ENCODE measurements at regions not wholly inside any gene's neighbourhood (a gene's known extent, or its start where the extent isn't known, plus 50 kb on each side); places are given as distances from the start of the nearest gene placed in this dataset.

- Histone ChIP-seq H3K18ac (ENCODE audit: extremely low read depth, low read length) (no peak overlapping the region), H3K23ac (ENCODE audit: insufficient read length) (no peak overlapping the region), H3K36me3 (ENCODE audit: control insufficient read depth in 2 of 4, insufficient read depth in 4 of 4, low read length in 3 of 4) (peaks cover 2 to 17% (median 5%) of the 10 kb centered on the region in 4 experiments; a peak in 5 of 8 replicates), H3K27ac (ENCODE audit: low read depth, low read length) (no peak overlapping the region), H3K9ac (replicated peaks in 1 of 4; ENCODE audit: extremely low read depth in 1 of 4, low read depth in 3 of 4, low read length in 3 of 4) (no peak overlapping the region), H2BK12ac (ENCODE audit: low read depth, low read length) (no peak overlapping the region), H3K56ac (replicated peaks; ENCODE audit: insufficient read length, low read depth, low read length) (no peak overlapping the region), H4K8ac (ENCODE audit: extremely low read depth, insufficient read depth, low read length) (no peak overlapping the region), H2AFZ (ENCODE audit: low read length) (no peak overlapping the region), H3K27me3 (replicated peaks in 1 of 4; ENCODE audit: control insufficient read depth in 3 of 4, extremely low read depth in 1 of 4, insufficient read depth in 3 of 4, low read length in 3 of 4) (no peaks in the 10 kb centered on the region; a peak in 1 of 7 replicates), H3K4me2 (ENCODE audit: insufficient read depth in 1 of 2, low read depth in 2 of 2, low read length in 2 of 2) (no peak overlapping the region), H3K9me3 (ENCODE audit: insufficient read depth in 2 of 2, low read depth in 1 of 2, low read length in 1 of 2) (no peaks in the 10 kb centered on the region), H3K14ac (ENCODE audit: insufficient read length) (no peak overlapping the region), H4K5ac (ENCODE audit: insufficient read length, low read depth, low read length) (no peak overlapping the region), H2BK20ac (ENCODE audit: low read length) (no peak overlapping the region), H4K20me1 (replicated peaks in 1 of 2; ENCODE audit: control insufficient read depth in 1 of 2, insufficient read depth in 2 of 2, low read length in 2 of 2) (peaks cover 35 to 53% of the 10 kb centered on the region in 2 experiments), H2AK5ac (ENCODE audit: low read depth, low read length) (no peak overlapping the region), H3K79me2 (ENCODE audit: control insufficient read depth in 1 of 2, insufficient read depth in 2 of 2, low read length in 2 of 2) (peaks cover 9 to 58% of the 10 kb centered on the region in 2 experiments), H2BK15ac (ENCODE audit: low read length) (no peak overlapping the region), H4K91ac (replicated peaks; ENCODE audit: insufficient read length, low read length) (no peak overlapping the region), H2BK5ac (ENCODE audit: low read depth, low read length) (no peak overlapping the region; the same call in 1 of the 2 replicates), H3K23me2 (ENCODE audit: low read depth, low read length) (no peaks in the 10 kb centered on the region), H3K4me1 (replicated peaks in 1 of 4; ENCODE audit: control insufficient read depth in 3 of 4, insufficient read depth in 4 of 4, low read length in 3 of 4) (peaks cover 0 to 8% (median 4%) of the 10 kb centered on the region in 4 experiments; a peak in 4 of 7 replicates), H3K4me3 (ENCODE audit: extremely low read depth in 1 of 4, insufficient read depth in 2 of 4, low read depth in 3 of 4, low read length in 4 of 4) (no peak overlapping the region), H2BK120ac (replicated peaks; ENCODE audit: low read depth, low read length) (no peak overlapping the region), H3K4ac (replicated peaks; ENCODE audit: insufficient read length, low read depth, low read length) (no peak overlapping the region), H3K79me1 (ENCODE audit: low read depth, low read length) (peaks cover 33% of the 10 kb centered on the region)
- ChIA-PET POLR2A (ENCODE audit: partially characterized antibody) (interaction anchor here (1.0 kb wide), 1 partner anchor 11 kb away, joined by 3 read pairs; no protein-coding TSS in a partner anchor), CTCF (ENCODE audit: partially characterized antibody) (no interaction called here)
- TF ChIP-seq SUZ12 (IDR thresholded peaks at IDR 0.05; ENCODE audit: low read length) (no peak), CTCF (IDR thresholded peaks at IDR 0.05; ENCODE audit: control extremely low read depth in 1 of 3, insufficient read depth in 1 of 3, low read depth in 1 of 3, low read length in 3 of 3) (no peak), POLR2AphosphoS5 (IDR thresholded peaks at IDR 0.05; ENCODE audit: low read depth, low read length) (no peak), JUND (IDR thresholded peaks at IDR 0.05; ENCODE audit: low read length) (no peak), POLR2A (IDR thresholded peaks at IDR 0.05; ENCODE audit: control extremely low read depth in 1 of 2, low read depth in 2 of 2, low read length in 2 of 2) (no peak), CBX8 (IDR thresholded peaks at IDR 0.05; ENCODE audit: borderline replicate concordance, low read depth, low read length) (no peak), KDM4A (IDR thresholded peaks at IDR 0.05; ENCODE audit: low read depth, low read length, severe bottlenecking) (no peak)
- DNase-seq (ENCODE audit: low read depth in 1 of 2, low spot score in 2 of 2): no peak
- WGBS, 2 experiments (ENCODE audit: extremely low coverage in 1 of 2, insufficient coverage in 1 of 2, insufficient read length in 1 of 2, insufficient replicate concordance in 2 of 2, low coverage in 1 of 2, low lambda C conversion rate in 2 of 2, missing lambda C conversion rate in 1 of 2): 90% methylated on average over 5 of the region's 5 CpGs; no CpG with 5 or more reads in 1 of the 2 experiments
- FAIRE-seq: no peak
Observed at GRCh38 chr19:5287066-5287465, 53.5 kb downstream of the PTPRS start.

Measured in H1 (cell line).